ENCODE measurements at regions not wholly inside any gene's neighbourhood (a gene's known extent, or its start where the extent isn't known, plus 50 kb on each side); places are given as distances from the start of the nearest gene placed in this dataset.

GRCh38 chr20:55415567-55416142, 589.7 kb downstream of the CBLN4 start:
- TF ChIP-seq ZNF274 (IDR thresholded peaks at IDR 0.05; ENCODE audit: low read depth, low read length) (no peak), SUZ12 (IDR thresholded peaks at IDR 0.05; ENCODE audit: extremely low read depth, insufficient read depth, insufficient read length) (no peak)
